ENCODE measurements at regions not wholly inside any gene's neighbourhood (a gene's known extent, or its start where the extent isn't known, plus 50 kb on each side); places are given as distances from the start of the nearest gene placed in this dataset.

DNA sequence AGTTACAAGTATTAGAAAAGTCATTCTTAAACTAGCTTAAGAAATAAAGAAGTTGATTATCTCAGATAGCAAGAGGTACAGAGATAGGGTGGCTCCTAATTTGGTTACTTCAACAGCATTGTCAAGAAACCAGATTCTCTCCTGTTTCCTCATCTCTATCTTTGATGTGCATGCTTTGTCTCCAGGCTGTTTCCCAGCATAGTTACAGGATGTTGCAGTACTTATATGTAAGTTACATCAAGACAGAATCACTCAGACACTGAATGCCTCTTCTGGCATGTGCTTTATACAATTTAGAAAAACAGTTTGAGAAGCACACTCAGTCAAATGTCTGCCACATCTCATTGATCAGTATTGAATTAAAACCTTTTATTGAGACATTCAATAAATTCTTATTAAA, 189.5 kb upstream of the UBE2E3 start:
- TF ChIP-seq, protein P1, sequence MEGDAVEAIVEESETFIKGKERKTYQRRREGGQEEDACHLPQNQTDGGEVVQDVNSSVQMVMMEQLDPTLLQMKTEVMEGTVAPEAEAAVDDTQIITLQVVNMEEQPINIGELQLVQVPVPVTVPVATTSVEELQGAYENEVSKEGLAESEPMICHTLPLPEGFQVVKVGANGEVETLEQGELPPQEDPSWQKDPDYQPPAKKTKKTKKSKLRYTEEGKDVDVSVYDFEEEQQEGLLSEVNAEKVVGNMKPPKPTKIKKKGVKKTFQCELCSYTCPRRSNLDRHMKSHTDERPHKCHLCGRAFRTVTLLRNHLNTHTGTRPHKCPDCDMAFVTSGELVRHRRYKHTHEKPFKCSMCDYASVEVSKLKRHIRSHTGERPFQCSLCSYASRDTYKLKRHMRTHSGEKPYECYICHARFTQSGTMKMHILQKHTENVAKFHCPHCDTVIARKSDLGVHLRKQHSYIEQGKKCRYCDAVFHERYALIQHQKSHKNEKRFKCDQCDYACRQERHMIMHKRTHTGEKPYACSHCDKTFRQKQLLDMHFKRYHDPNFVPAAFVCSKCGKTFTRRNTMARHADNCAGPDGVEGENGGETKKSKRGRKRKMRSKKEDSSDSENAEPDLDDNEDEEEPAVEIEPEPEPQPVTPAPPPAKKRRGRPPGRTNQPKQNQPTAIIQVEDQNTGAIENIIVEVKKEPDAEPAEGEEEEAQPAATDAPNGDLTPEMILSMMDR (IDR thresholded peaks at IDR 0.05): no peak
- TF ChIP-seq POLR2AphosphoS5 (IDR thresholded peaks at IDR 0.05) (no peak), POLR2A (IDR thresholded peaks at IDR 0.05) (no peak)
